HG03064 (cell line): ENCODE measurements at regions not wholly inside any gene's neighbourhood (a gene's known extent, or its start where the extent isn't known, plus 50 kb on each side); places are given as distances from the start of the nearest gene placed in this dataset.

Experiments
- ATAC-seq: cut with Tn5 transposase; IDR thresholded peaks from one replicate; pipeline ENCODE4 v1.9.1; 2021; ENCODE audit warnings: low read depth; ENCODE audit not compliant: unreplicated experiment

DNA sequence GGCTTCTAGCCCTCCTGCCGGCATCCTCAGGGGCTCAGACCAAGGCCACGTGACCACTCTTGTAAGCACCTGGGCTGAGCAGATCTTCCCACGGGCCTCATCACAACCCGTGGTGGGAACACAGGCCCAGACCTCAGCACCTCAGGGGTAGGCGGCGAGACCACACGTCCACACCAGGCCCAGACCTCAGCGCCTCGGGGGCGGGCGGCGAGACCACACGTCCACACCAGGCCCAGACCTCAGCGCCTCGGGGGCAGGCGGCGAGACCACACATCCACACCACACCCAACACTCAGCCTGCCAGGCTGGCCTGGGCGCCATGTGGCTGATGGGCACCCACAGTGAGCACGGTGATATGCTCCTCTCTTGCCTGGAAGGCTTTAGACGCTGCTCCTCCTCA is 334.4 kb upstream of the SALL3 start:
- no peak for ATAC-seq

DNA sequence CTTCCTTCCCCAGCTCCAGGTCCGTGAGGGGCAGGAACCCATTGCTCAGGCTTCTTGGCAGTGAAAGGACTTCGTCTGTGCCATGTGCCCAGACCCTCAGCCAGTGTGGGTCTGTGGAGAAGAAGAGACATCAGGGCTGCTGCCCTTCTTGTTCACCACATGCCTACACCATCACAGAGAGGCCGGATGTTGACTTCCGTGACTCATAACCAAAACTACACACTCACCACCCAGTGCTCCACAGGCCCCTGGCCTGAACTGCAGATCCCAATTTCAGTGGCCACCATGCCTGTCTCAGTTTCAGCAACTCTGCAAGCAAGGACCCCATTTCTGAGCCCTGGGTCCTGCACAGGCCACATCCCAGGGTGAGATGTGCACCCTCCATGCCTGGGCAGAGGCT is 332.6 kb upstream of the SALL3 start:
- ATAC-seq = no peak

DNA sequence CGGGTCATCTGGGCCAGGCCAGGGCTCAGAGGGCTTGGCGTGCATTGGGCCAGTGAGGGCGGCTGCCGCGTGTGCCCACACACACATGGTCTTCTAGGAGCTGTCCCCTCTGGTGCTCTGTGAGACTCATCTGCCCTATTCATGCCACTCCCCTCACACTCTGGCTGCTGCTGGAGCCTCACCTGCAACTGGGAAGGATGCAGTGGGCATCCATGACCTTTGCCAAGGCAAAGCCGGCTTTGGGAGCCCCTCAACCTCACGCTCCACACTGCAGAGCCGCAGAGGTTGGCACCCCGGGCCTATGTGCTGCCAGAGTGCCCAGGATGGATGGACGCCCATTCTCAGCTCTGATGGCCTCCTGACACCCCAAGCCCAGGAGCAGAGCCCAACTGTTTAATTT is 330.2 kb upstream of the SALL3 start:
- no peak for ATAC-seq

DNA sequence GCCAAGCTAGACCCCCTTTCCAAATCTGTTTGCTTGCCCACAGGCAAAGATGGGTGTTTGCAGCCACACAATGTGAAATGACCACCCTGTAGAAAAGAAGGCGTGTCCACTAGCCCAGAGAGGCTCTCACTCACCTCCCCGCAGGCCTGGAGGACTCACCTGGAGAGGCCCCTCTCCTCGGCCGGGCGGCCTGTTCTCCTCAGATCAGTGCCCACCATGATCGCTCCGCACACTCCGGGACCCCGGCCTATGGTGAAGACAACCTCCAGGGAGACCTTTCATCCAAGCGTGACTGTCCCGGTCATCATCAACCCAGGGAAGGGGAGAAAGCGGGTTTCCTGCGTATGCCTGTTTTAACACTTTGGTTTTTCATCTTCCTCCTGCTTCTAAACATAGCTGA is 328.7 kb upstream of the SALL3 start:
- ATAC-seq = no peak

DNA sequence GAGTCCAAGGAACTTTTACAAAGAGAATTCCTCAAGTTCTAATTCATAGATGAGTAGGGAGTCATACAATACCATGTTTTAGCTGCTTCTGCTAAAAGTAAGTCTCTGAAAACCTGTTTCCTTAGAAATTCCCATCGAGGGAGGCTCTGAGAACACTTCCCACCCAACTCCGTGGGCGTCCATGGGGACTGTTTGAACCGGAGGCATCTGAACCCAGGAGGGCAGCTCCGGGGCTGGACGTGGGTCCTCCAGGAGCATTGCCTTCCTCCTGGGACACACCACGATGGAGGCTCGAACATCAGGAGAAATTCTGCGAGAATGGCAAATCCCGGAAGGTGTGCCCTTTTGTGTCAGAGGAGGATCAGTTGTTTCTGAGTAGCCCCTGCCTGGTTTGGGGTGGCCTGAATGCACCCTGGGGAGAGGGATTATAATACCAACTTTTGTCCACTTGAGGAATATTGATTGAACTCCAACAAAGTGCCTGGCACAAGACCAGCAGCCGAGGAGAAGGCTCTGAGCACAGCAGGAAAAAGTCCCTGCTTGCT is 327.5 kb upstream of the SALL3 start:
- no peak for ATAC-seq

DNA sequence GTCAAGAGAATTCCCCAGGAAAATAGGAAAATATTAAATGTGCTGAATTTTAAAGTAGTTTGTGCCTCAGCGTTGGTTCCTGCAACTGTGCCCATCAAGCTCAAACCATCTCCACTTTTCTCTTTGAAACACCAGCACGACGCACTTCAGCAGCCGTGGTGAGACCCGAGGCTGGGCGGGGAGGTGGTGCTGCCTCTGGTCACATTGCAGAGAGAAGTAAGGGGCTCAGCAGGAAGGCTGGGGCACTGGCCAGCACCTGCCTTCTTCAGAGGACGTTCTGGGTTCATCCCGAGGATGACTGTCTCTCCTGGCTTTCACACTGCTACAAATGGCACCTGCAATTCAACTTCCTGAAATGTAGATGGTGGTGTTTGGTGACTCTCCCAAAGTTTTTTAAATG is 323.7 kb upstream of the SALL3 start:
- ATAC-seq = no peak

DNA sequence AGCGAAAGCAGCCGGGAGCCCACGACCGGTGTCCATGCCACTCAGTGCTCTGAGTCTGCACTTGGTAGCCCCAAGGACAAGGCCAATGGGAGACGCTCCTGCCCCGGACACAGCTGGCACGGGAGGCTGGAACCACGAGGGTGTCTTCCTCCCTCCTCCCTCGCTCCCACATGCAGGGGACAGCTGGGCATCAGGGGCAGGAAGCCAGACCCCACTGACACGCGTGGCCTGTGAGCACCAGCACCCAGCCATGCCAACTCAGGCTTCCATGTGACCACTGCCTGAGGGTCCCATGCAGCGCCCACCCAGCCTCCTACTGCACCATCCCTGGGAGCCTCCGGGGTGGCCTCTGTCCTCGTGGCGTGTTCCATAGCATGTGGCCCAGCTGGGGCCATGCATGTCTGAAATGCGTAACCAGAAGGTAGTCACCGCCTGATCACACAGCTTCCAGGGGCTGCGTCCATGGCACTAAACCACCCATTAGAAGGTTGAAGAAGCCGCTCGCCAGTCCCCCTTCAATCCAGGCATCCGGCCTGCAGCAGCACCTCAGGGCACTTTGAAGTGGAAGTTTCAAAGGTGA is 323.2 kb upstream of the SALL3 start:
- no peak for ATAC-seq

DNA sequence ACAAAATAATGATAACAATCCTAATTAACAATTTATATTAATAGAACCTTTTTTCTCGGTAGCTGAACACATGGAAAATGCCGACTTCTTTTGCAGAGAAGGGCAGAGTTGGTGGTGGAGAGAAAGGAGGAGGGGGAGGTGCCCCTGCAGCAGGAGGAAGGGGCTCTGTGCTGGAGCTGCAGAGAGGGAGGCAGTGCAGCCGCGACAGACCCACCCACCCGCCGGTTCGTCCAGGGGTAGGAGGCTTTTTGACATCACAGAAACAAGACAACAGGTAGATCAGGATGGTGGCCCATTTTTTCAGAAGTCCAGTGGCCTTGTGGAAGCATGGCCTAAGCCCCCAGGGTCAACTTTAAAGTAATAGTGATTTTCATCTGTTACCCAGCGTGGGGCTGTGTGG is 321.1 kb upstream of the SALL3 start:
- no peak for ATAC-seq

DNA sequence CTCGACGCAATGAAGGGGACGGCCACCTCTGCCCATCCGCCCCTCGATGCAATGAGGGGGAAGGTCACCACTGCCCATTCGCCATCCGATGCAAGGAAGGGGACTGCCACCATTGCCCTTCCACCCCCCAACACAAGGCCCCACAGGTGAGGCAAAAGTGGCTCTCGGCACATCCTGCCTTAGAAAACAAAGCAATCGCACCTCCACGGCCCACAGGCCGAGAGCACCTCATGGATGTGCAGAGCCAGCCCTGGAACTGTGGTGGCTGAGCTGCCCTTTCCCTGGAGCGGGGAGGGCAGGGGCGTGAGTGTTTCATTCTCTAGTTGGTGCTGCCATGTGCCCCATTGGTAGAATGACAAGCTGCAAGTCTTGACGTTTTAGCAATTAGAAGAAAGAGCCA is 320.6 kb upstream of the SALL3 start:
- no peak for ATAC-seq

DNA sequence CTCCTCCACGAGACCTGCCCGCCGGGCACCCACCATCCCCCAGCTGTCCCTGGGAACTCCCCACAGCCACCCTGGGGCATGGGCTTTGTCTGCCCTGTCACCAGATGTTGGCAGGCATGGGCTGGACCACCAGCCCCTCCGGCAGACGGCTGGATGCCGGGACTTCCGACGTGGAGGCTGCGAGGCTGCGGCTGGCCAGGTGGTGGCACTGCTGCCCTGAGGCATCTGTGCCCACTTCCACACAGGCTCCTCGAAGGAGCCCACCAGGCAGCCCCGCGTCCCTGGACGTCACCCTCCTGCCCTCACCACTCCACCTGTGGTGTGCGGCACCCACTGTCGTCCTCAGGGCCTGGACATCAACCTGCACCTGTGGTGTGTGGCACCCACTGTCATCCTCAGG is 319.9 kb upstream of the SALL3 start:
- no peak for ATAC-seq

DNA sequence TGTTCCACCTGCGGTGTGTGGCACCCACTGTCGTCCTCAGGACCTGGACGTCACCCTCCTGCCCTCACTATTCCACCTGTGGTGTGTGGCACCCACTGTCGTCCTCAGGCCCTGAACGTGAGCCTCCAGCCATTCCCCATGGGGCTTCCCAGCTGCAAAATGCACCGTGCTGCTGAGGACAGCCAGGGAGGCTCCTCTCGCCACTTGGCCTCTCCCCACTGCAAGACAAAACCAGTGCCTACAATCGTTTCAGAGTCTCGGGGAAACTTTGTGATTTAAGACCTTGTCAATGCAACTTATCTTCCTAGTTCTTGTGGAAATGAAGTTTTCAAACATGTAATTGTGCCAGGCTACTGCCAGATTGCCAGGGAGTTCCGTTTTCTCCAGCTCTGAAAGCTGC is 319.3 kb upstream of the SALL3 start:
- no peak for ATAC-seq

DNA sequence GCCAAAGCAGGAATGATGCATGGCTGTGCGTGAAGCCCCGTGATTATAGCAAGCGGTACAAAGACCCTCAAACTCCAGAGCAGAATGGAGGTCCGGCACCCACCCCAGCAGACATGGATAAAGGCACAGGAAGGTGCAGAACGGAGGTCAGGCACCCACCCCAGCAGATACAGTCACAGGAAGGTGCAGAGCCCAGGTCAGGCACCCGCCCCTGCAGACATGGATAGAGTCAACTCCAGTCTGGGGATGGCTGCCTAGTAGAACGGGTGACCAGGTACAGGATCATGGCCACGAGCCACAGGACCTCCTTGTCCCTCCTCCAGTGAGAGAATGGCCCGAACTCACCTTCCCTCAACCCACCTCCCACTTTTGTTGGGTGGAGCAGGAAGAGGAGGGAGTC is 318.3 kb upstream of the SALL3 start:
- ATAC-seq = no peak

DNA sequence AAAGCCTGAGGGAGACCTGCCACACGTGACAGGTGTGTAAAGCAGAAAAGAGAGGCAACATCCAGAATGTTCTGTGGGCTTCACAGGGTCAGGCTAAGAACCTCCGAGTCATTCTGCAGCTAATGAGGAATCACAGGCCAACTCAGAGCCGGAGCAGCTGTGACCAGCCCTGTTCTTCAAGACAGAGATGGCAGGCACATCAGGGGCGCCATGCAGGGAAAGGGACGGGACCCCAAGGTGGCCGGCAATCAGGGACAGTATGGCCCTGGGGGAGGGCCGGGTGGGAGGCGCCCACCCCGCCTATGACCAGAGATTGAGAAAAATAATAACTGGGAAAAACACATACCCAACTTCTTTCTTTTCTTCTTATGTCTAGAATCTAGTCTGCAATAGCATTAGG is 316.7 kb upstream of the SALL3 start:
- ATAC-seq = no peak

DNA sequence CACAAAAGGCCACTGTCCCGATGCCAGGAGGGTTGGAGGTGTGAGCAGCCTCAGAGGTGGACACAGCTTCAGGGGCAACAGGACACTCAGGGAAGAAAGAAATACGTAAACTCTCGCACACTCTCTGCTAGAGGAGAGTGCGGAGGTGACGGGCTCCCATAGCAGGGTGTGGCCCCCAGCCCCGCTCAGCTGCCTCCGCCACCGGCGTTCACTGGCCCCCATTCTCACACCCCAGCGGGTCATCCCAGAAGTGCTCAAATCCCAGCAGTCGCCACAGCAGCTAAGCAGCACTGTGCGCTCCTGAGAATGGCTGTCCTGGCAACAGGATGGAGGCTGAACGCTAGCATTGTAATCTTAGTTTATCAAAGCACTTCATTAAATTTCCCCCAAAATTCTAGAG is 315.6 kb upstream of the SALL3 start:
- ATAC-seq = no peak

DNA sequence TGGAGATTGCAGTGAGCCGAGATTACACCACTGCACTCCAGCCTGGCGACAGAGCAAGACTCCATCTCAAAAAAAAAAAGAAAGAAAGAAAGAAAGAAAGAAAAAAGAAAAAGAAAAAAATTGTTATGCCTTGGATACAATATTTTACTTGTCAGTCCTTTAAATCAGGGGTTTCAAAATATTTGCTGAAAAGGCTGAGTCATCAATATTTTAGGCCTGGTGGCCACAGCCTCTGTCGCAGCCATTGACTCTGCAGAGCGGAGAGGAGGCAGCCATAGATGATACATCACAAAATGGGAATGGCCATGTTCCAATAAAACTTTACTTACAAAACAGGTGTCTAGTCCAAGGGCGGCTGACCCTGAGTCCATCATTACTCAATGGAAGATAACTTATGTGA is 314.8 kb upstream of the SALL3 start:
- no peak for ATAC-seq

DNA sequence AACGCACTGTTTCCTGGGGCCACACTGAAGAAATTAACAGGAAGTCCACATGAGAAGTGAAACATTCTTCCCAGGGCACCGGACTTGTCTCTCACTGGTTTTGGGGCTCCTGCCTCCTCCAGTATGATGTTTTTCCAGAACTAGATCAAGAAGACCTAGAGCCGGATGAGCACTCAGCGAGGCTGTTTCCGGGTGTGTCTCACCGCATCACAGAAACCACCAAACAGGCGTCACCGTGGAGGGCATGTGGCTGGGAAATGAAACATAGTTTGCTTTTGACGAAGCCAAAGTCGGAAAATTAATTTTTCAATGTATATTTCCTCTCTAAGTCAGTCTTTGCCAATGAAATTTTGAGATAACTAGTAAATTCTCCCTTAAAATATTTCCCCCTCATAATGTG is 314.0 kb upstream of the SALL3 start:
- ATAC-seq = no peak

DNA sequence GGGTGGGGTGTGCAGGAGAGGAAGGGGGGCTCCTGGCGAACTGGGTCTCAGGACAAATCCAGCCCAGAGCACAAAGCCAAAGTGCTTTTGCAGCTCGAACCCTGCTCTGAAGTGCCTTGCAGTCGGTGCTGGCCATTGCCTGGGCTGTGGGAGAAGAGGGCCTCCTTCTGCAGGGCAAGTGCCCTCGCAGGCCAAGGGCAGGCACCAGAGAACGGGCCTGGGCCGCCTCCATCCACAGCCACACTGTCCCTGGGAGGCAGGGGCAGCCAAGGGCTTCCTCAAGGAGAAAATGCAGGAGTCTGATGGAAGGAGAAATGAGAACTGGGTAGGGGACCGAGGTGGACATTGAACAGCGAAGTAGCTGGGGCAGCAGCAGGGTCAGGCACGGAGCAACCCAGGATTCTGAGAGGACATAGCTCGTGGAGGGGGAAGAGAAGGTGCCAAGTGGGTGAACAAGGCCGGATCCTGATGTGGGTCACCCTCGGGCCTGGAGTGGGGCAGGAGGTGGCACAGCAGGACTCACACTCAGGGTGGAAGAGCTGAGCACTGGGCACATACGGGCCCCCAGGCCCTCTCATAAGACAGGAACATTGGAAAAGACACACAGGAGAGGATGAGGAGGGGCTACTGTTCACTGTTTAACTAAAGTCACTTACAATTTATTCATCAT is 312.8 kb upstream of the SALL3 start:
- ATAC-seq = no peak

DNA sequence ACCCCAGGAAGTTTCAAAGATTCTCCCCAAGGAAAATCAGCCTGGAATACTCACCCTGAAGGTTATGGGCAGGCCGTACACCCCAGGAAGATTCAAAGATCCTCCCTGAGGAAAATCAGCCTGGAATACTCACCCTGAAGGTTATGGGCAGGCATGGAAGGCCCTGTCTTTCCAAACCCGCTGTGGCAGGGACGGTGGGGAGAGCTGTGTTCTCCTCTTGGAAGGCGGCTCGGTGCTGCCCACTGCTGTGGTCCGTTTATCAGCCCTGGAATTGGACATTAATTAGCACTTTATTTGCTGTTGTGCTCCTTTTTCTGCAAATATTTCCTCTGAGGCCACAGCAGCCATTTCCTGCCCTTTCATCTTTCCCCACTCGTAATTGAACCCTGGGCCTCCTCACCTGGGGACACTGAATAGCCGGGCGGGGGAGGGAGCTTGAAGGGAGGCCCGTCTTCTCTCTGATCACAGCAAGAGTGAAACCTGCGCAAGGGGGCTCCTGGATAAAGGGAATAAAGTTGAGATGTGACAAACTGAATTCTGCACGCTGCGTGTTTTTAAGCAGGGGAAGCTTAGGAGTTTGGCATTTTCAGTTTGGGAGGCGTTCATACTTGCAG is 308.7 kb upstream of the SALL3 start:
- no peak for ATAC-seq

DNA sequence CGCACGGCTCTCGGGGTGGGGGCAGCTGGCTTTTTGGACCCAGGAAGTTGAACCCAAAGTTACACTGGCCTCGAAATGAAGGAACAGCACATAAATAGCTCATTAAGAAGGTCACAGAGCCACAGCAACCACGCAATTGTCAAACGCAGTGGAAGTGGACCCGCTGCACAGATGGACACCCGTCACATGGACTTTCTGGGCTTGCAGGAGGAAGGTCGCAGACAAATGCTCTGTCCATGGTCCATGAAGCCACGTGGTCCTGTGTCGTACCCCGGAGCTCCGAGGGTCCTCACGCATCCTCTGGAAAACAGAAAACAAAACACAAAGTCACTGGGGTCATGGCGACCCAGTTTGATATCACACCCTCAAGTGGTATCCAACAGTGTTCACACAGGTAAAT is 308.1 kb upstream of the SALL3 start:
- no peak for ATAC-seq

DNA sequence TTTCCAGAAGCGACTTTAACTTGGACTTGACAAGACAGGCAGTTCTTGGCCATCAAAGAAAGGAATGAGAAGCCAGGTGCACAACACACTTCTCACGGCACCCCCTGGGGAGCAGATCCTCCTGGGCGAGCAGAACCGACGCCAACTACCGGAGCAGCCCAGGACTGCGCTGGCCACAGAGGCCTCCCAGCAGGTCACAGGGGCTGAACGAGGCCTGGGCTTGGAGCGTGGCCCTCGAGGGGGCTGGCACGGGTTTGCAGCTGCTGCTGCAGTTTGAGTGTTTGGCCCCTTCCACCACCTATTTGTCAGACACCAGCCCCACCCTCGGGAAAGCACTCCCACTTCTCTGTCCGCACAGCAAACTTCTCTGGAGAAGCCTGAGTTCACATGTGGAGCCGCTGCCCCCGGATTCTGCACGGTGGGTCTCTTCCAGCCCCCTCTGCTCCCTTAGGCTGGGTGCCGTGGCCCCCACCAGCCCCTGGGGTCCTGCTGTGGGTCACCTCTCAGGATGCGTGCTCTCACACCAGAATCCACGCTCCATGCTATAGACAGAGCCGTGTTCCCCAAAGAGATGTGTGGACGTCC is 306.7 kb upstream of the SALL3 start:
- no peak for ATAC-seq

DNA sequence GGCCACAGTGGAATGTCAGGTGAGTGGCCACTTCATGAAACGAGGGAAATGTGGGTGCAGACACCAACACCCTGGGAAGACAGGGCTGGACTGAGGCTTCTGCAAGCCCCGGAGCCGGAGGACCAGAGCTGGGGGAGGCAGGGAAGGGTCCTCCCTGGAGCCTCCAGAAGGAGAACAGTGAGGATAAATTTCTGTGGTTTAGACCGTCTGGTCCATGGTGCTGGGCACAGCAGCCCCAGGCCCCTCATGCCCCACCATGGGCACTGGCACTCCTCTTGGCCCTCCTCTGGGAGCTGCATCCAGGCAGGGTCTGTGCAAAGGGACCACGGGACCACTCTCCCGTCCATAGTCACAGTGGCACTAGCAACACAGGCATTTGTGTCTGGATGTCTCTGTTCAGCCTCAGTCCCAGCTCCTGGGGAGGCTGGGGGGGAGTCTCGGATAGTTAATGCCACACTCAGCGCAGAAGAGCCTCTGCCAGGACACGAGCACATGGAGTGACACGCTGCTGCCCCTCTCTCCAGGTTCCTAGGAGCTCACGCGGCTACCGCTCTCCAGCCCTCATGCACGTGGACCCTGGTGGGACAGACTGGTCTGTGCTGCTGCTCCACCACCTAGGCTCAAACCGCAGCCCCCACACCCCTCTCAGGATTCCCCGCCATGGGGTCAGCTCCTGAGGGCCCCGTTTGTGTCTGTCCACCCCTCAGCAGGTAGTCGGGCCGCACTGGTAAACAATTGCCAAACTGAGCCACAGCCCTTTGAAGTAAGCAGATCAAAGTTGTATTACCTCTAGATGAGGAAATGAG is 305.9 kb upstream of the SALL3 start:
- no peak for ATAC-seq
